HEK293 (cell line): ENCODE measurements at regions not wholly inside any gene's neighbourhood (a gene's known extent, or its start where the extent isn't known, plus 50 kb on each side); places are given as distances from the start of the nearest gene placed in this dataset.

ENCODE experiments used
- CTCF ChIA-PET: fragments of 350-600 bp; formaldehyde crosslinking; extraction: SDS; loops from one replicate; lab custom pipeline; 2021; ENCODE audit warnings: antibody characterized with exemption; lab: Yijun Ruan, JAX
- POLR2A ChIA-PET: fragments of 300-600 bp; formaldehyde crosslinking; extraction: SDS; loops from one replicate; lab custom pipeline; 2020; ENCODE audit warnings: antibody characterized with exemption, inconsistent platforms; lab: Yijun Ruan, JAX
- H3K27ac ChIP-seq: fragments of 200-500 bp; sonication (Bioruptor generic); 2 replicates; pipeline ENCODE4 v1.5.1; 2014; ENCODE audit warnings: low read depth, low read length, control low read depth, inconsistent platforms; ENCODE audit errors: extremely low read depth
- H3K36me3 ChIP-seq, 2 experiments: fragments of 200-500 bp in 1 of 2; sonication (Bioruptor generic) in 1 of 2; 1 replicate in 1 of 2; 2 replicates in 1 of 2; pipeline ENCODE4 v1.5.1; 2014 to 2017; ENCODE audit warnings: inconsistent platforms in 2 of 2, low read length in 2 of 2; ENCODE audit not compliant: control insufficient read depth in 2 of 2, insufficient read depth in 1 of 2
- H3K4me1 ChIP-seq: fragments of 200-500 bp; sonication (Bioruptor generic); 2 replicates; pipeline ENCODE4 v1.5.1; 2014; ENCODE audit warnings: mild to moderate bottlenecking, low read length, inconsistent platforms; ENCODE audit not compliant: control insufficient read depth, insufficient read depth
- H3K4me3 ChIP-seq: 2 replicates; pipeline ENCODE4 v1.5.1; 2011; ENCODE audit warnings: low read depth, mild to moderate bottlenecking, control low read depth, low read length, moderate library complexity
- H3K9me3 ChIP-seq: fragments of 200-500 bp; sonication (Bioruptor generic); 2 replicates; pipeline ENCODE4 v1.5.1; 2014; ENCODE audit warnings: low read depth, low read length, inconsistent platforms; ENCODE audit not compliant: control insufficient read depth, insufficient read depth
- GFI1B ChIP-seq: fragments of 450-650 bp; formaldehyde crosslinking; IDR thresholded peaks from 2 replicates; pipeline ENCODE4 v1.5.1; 2016; ENCODE audit warnings: missing biosample characterization, missing genetic modification characterization
- GLI2 ChIP-seq: fragments of 450-650 bp; formaldehyde crosslinking; IDR thresholded peaks from 2 replicates; pipeline ENCODE4; 2017; ENCODE audit warnings: missing biosample characterization, missing genetic modification characterization, low read depth, borderline replicate concordance
- HOXD13 ChIP-seq: sonication (generic); formaldehyde crosslinking; IDR thresholded peaks from 2 replicates; pipeline ENCODE4 v1.8.0; 2022; ENCODE audit warnings: missing genetic modification reagents, borderline replicate concordance
- IKZF3 ChIP-seq: fragments of 450-650 bp; IDR thresholded peaks from 2 replicates; pipeline ENCODE4 v1.5.0; 2018; ENCODE audit warnings: missing biosample characterization, mild to moderate bottlenecking, missing genetic modification characterization, moderate library complexity
- PBX3 ChIP-seq: sonication (generic); formaldehyde crosslinking; IDR thresholded peaks from 2 replicates; pipeline ENCODE4 v1.8.1; 2022; ENCODE audit warnings: mild to moderate bottlenecking, moderate library complexity, missing genetic modification reagents
- SCRT2 ChIP-seq: fragments of 450-650 bp; formaldehyde crosslinking; IDR thresholded peaks from 2 replicates; pipeline ENCODE4 v1.5.1; 2016; ENCODE audit warnings: missing biosample characterization, missing genetic modification characterization
- TSHZ1 ChIP-seq: fragments of 450-650 bp; formaldehyde crosslinking; IDR thresholded peaks from 2 replicates; pipeline ENCODE4 v1.5.1; 2016; ENCODE audit warnings: missing biosample characterization, missing genetic modification characterization, borderline replicate concordance
- ZIC2 ChIP-seq: fragments of 450-650 bp; formaldehyde crosslinking; IDR thresholded peaks from 2 replicates; pipeline ENCODE4 v1.5.1; 2016; ENCODE audit warnings: missing biosample characterization, missing genetic modification characterization
- ZNF155 ChIP-seq: fragments of 450-650 bp; formaldehyde crosslinking; IDR thresholded peaks from 2 replicates; pipeline ENCODE4 v1.5.1; 2016; ENCODE audit warnings: missing biosample characterization, missing genetic modification characterization
- ZNF248 ChIP-seq: fragments of 450-650 bp; formaldehyde crosslinking; IDR thresholded peaks from 2 replicates; pipeline ENCODE4 v1.5.1; 2017; ENCODE audit warnings: missing biosample characterization, missing genetic modification characterization
- ZNF362 ChIP-seq: fragments of 450-650 bp; formaldehyde crosslinking; IDR thresholded peaks from 2 replicates; pipeline ENCODE4 v1.5.1; 2016; ENCODE audit warnings: missing biosample characterization, missing genetic modification characterization
- ZNF416 ChIP-seq: fragments of 450-650 bp; formaldehyde crosslinking; IDR thresholded peaks from 2 replicates; pipeline ENCODE4 v1.5.1; 2016; ENCODE audit warnings: missing biosample characterization, missing genetic modification characterization
- ZNF596 ChIP-seq: fragments of 450-650 bp; IDR thresholded peaks from 2 replicates; pipeline ENCODE4 v1.5.0; 2018; ENCODE audit warnings: missing biosample characterization, mild to moderate bottlenecking, missing genetic modification characterization, moderate library complexity
- ZNF654 ChIP-seq: fragments of 450-650 bp; formaldehyde crosslinking; IDR thresholded peaks from 2 replicates; pipeline ENCODE4 v1.5.1; 2016; ENCODE audit warnings: low read depth, missing biosample characterization, missing genetic modification characterization
- ZNF701 ChIP-seq: fragments of 450-650 bp; formaldehyde crosslinking; IDR thresholded peaks from 2 replicates; pipeline ENCODE4 v1.5.1; 2016; ENCODE audit warnings: missing biosample characterization, missing genetic modification characterization
- TF ChIP-seq, protein P1 (sequence below): fragments of 450-650 bp; formaldehyde crosslinking; IDR thresholded peaks from 2 replicates; pipeline ENCODE4 v1.5.1; 2016; ENCODE audit warnings: missing biosample characterization, missing genetic modification characterization

- CTCF ChIA-PET = interaction anchor here (0.7 kb wide), 1 partner anchor 98 kb away, joined by 3 read pairs; no protein-coding TSS in a partner anchor
- POLR2A ChIA-PET = no interaction called here
- H3K27ac ChIP-seq = no peak overlapping the region
- no peak for TF ChIP-seq ZNF416 (tag by site-specific recombination)
- no peak for TF ChIP-seq IKZF3 (tag by site-specific recombination)
- no peak for TF ChIP-seq GFI1B (tag by site-specific recombination)
- no peak for TF ChIP-seq SCRT2 (tag by site-specific recombination)
- TF ChIP-seq ZIC2 (tag by site-specific recombination) = no peak
- TF ChIP-seq TSHZ1 (tag by site-specific recombination) = no peak
- no peak for TF ChIP-seq ZNF596 (tag by site-specific recombination)
- no peak for TF ChIP-seq GLI2 (tag by site-specific recombination)
- no peak for TF ChIP-seq ZNF155 (tag by site-specific recombination)
- no peak for TF ChIP-seq ZNF701
- TF ChIP-seq ZNF248 (tag by site-specific recombination) = no peak
- TF ChIP-seq PBX3 (CRISPR knock-in tag) = no peak
- H3K9me3 ChIP-seq = no peaks in the 10 kb centered on the region
- no peaks in the 10 kb centered on the region for H3K36me3 ChIP-seq
- no peak overlapping the region for H3K4me3 ChIP-seq
- H3K4me1 ChIP-seq = no peaks in the 10 kb centered on the region
Observed at GRCh38 chr2:12478151-12479064, 238.3 kb upstream of the TRIB2 start.

- H3K36me3 ChIP-seq = no peaks in the 10 kb centered on the region
- CTCF ChIA-PET = interaction anchor here (0.7 kb wide), 1 partner anchor 97 kb away, joined by 3 read pairs; no protein-coding TSS in a partner anchor
- H3K4me1 ChIP-seq = no peaks in the 10 kb centered on the region
- H3K27ac ChIP-seq = no peak overlapping the region
- no peaks in the 10 kb centered on the region for H3K9me3 ChIP-seq
- H3K4me3 ChIP-seq = no peak overlapping the region
- POLR2A ChIA-PET = no interaction called here
- TF ChIP-seq ZNF362 (tag by site-specific recombination) (0 out of 2 replicates have a peak, but pooled peaks have one; percentile 16), ZIC2 (tag by site-specific recombination) (no peak), ZNF654 (tag by site-specific recombination) (no peak), HOXD13 (no peak)
- TF ChIP-seq, protein P1, sequence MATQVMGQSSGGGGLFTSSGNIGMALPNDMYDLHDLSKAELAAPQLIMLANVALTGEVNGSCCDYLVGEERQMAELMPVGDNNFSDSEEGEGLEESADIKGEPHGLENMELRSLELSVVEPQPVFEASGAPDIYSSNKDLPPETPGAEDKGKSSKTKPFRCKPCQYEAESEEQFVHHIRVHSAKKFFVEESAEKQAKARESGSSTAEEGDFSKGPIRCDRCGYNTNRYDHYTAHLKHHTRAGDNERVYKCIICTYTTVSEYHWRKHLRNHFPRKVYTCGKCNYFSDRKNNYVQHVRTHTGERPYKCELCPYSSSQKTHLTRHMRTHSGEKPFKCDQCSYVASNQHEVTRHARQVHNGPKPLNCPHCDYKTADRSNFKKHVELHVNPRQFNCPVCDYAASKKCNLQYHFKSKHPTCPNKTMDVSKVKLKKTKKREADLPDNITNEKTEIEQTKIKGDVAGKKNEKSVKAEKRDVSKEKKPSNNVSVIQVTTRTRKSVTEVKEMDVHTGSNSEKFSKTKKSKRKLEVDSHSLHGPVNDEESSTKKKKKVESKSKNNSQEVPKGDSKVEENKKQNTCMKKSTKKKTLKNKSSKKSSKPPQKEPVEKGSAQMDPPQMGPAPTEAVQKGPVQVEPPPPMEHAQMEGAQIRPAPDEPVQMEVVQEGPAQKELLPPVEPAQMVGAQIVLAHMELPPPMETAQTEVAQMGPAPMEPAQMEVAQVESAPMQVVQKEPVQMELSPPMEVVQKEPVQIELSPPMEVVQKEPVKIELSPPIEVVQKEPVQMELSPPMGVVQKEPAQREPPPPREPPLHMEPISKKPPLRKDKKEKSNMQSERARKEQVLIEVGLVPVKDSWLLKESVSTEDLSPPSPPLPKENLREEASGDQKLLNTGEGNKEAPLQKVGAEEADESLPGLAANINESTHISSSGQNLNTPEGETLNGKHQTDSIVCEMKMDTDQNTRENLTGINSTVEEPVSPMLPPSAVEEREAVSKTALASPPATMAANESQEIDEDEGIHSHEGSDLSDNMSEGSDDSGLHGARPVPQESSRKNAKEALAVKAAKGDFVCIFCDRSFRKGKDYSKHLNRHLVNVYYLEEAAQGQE (tag by site-specific recombination) = no peak
Observed at GRCh38 chr2:12479065-12479601, 237.6 kb upstream of the TRIB2 start.
